WTC11 (cell line): ENCODE measurements at regions not wholly inside any gene's neighbourhood (a gene's known extent, or its start where the extent isn't known, plus 50 kb on each side); places are given as distances from the start of the nearest gene placed in this dataset.

Source experiments
- E2F4 ChIP-seq: sonication (generic); formaldehyde crosslinking; IDR thresholded peaks from 2 replicates; pipeline ENCODE4 v1.8.1; 2022; ENCODE audit warnings: low read depth, mild to moderate bottlenecking, moderate library complexity, missing genetic modification reagents, borderline replicate concordance
- ESRRA ChIP-seq: sonication (generic); formaldehyde crosslinking; IDR thresholded peaks from 2 replicates; pipeline ENCODE4 v1.8.1; 2022; ENCODE audit warnings: mild to moderate bottlenecking, missing genetic modification reagents, borderline replicate concordance
- MAX ChIP-seq: sonication (generic); formaldehyde crosslinking; IDR thresholded peaks from 2 replicates; pipeline ENCODE4 v1.8.0; 2022; ENCODE audit warnings: mild to moderate bottlenecking, missing genetic modification reagents
- RELA ChIP-seq: sonication (generic); formaldehyde crosslinking; IDR thresholded peaks from 2 replicates; pipeline ENCODE4 v1.8.1; 2022; ENCODE audit warnings: missing genetic modification reagents, mild to moderate bottlenecking, borderline replicate concordance
- TEAD4 ChIP-seq: sonication (generic); formaldehyde crosslinking; IDR thresholded peaks from 2 replicates; pipeline ENCODE4 v1.8.0; 2022; ENCODE audit warnings: mild to moderate bottlenecking, missing genetic modification reagents
- USF1 ChIP-seq: sonication (generic); formaldehyde crosslinking; IDR thresholded peaks from 2 replicates; pipeline ENCODE4 v1.8.0; 2022; ENCODE audit warnings: mild to moderate bottlenecking, missing genetic modification reagents
- ZNF263 ChIP-seq: sonication (generic); formaldehyde crosslinking; IDR thresholded peaks from 2 replicates; pipeline ENCODE4 v1.8.1; 2022; ENCODE audit warnings: low read depth, mild to moderate bottlenecking, moderate library complexity, missing genetic modification reagents
- TF ChIP-seq, protein P1 (sequence below): fragments of 200-600 bp; IDR thresholded peaks from 2 replicates; pipeline ENCODE4 v1.8.0; 2022; ENCODE audit warnings: antibody characterized with exemption

DNA sequence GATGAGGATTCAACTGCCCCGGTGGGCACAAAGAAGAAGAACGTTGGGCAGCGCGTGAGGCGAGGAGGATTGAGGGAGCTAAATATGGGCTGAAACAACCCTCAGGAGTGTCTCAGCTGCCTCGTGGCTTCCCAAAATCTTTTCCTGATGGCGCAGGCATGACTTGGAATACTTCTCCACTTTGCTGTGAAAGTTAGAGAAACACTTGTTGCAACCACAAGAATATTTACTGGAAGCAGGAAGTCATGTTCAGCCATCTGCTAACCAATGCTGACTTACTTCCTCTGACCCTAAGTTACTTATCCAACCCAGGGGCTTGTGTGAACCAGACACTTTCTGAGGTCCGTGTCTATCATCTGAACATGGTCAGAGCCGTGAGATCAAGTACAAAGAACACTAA is 148.8 kb downstream of the ARL4C start:
- TF ChIP-seq, protein P1, sequence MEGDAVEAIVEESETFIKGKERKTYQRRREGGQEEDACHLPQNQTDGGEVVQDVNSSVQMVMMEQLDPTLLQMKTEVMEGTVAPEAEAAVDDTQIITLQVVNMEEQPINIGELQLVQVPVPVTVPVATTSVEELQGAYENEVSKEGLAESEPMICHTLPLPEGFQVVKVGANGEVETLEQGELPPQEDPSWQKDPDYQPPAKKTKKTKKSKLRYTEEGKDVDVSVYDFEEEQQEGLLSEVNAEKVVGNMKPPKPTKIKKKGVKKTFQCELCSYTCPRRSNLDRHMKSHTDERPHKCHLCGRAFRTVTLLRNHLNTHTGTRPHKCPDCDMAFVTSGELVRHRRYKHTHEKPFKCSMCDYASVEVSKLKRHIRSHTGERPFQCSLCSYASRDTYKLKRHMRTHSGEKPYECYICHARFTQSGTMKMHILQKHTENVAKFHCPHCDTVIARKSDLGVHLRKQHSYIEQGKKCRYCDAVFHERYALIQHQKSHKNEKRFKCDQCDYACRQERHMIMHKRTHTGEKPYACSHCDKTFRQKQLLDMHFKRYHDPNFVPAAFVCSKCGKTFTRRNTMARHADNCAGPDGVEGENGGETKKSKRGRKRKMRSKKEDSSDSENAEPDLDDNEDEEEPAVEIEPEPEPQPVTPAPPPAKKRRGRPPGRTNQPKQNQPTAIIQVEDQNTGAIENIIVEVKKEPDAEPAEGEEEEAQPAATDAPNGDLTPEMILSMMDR = no peak
- TF ChIP-seq E2F4 (CRISPR knock-in tag) (no peak), ZNF263 (no peak), ESRRA (CRISPR knock-in tag) (no peak), RELA (CRISPR knock-in tag) (no peak), TEAD4 (CRISPR knock-in tag) (no peak), USF1 (CRISPR knock-in tag) (no peak), MAX (CRISPR knock-in tag) (no peak)
